Caco-2 (cell line): ENCODE measurements at regions not wholly inside any gene's neighbourhood (a gene's known extent, or its start where the extent isn't known, plus 50 kb on each side); places are given as distances from the start of the nearest gene placed in this dataset.
"Not testable (repeated sequence)": the region's sequence is repeated elsewhere in the genome, so short reads cannot be mapped to it uniquely, and the experiment has no call there.

Experiments used
- BruUV-seq: library from RNA; stranded (reverse); fragments of 400-500 nt; replicated peaks from 2 replicates; lab custom pipeline; 2021; lab: Mats Ljungman, UMichigan
- CTCF ChIA-PET: fragments of 300-600 bp; sonication (Branson Sonifier 250); formaldehyde crosslinking; loops from one replicate; lab custom pipeline; 2022; ENCODE audit warnings: antibody characterized with exemption; lab: Charles Lee
- POLR2A ChIA-PET: fragments of 300-600 bp; sonication (Branson Sonifier 250); formaldehyde crosslinking; loops from one replicate; lab custom pipeline; 2022; ENCODE audit warnings: antibody characterized with exemption; lab: Charles Lee
- DNase-seq, 2 experiments: peaks; one replicate each; pipeline versions ENCODE4 v3.0.0 to v3.0.0-alpha.2; 2020 to 2022
- H3K27me3 ChIP-seq: replicated peaks from 2 replicates; pipeline ENCODE4 v1.6.0; 2011; ENCODE audit warnings: low read length; ENCODE audit not compliant: control insufficient read depth, insufficient read depth
- H3K36me3 ChIP-seq: 2 replicates; pipeline ENCODE4 v1.5.1; 2011; ENCODE audit warnings: low read length; ENCODE audit not compliant: control insufficient read depth, insufficient read depth
- H3K4me1 ChIP-seq: fragments of 250-450 bp; sonication (Bioruptor Pico); 2 replicates; pipeline ENCODE4 v1.5.1; 2020; ENCODE audit warnings: mild to moderate bottlenecking
- H3K4me3 ChIP-seq: 2 replicates; pipeline ENCODE4 v1.5.1; 2011; ENCODE audit warnings: low read depth, mild to moderate bottlenecking, control low read depth, low read length
- H3K9me3 ChIP-seq: fragments of 250-450 bp; sonication (Bioruptor Pico); 2 replicates; pipeline ENCODE4 v1.5.1; 2020; ENCODE audit warnings: mild to moderate bottlenecking, moderate library complexity
- H3K27ac Mint-ChIP-seq: one replicate; pipeline ENCODE4 v1.8.0; 2022; ENCODE audit warnings: mixed read lengths; ENCODE audit not compliant: unreplicated experiment
- H3K27me3 Mint-ChIP-seq: one replicate; pipeline ENCODE4 v1.8.0; 2022; ENCODE audit warnings: mixed read lengths; ENCODE audit not compliant: insufficient read depth, unreplicated experiment
- H3K36me3 Mint-ChIP-seq: one replicate; pipeline ENCODE4 v1.8.0; 2022; ENCODE audit warnings: mild to moderate bottlenecking, mixed read lengths; ENCODE audit not compliant: insufficient read depth, unreplicated experiment
- H3K4me1 Mint-ChIP-seq: one replicate; pipeline ENCODE4 v1.8.0; 2022; ENCODE audit warnings: low read depth, mixed read lengths; ENCODE audit not compliant: unreplicated experiment
- H3K4me3 Mint-ChIP-seq: one replicate; pipeline ENCODE4 v1.8.0; 2022; ENCODE audit warnings: mild to moderate bottlenecking, moderate library complexity, mixed read lengths; ENCODE audit not compliant: unreplicated experiment
- H3K9me3 Mint-ChIP-seq: one replicate; pipeline ENCODE4 v1.8.0; 2022; ENCODE audit warnings: mixed read lengths; ENCODE audit not compliant: unreplicated experiment
- CTCF ChIP-seq, 2 experiments: fragments of 200-600 bp in 1 of 2; IDR thresholded peaks; 1 replicate in 1 of 2; 2 replicates in 1 of 2; pipeline versions ENCODE4 v1.5.1 to v1.8.0; 2011 to 2022; ENCODE audit warnings: antibody characterized with exemption in 1 of 2, control low read depth in 1 of 2, inconsistent platforms in 1 of 2, low read depth in 1 of 2, low read length in 1 of 2, mild to moderate bottlenecking in 1 of 2, moderate library complexity in 1 of 2; ENCODE audit not compliant: insufficient read depth in 1 of 2, severe bottlenecking in 1 of 2, unreplicated experiment in 1 of 2
- intact Hi-C: fragments of 100-400 bp; cut with micrococcal nuclease; formaldehyde crosslinking; loops from one replicate; pipeline ENCODE4 v1.10.0; 2022; ENCODE audit not compliant: unreplicated experiment

- no peaks in the 10 kb centered on the region for H3K4me1 Mint-ChIP-seq
- H3K36me3 ChIP-seq: no peaks in the 10 kb centered on the region
- H3K36me3 Mint-ChIP-seq: no peaks in the 10 kb centered on the region
- BruUV-seq: no TSS peak
- H3K27me3 ChIP-seq: no peaks in the 10 kb centered on the region
- H3K9me3 ChIP-seq: no peaks in the 10 kb centered on the region
- intact Hi-C loops: no loop called here
- no peak overlapping the region for H3K27ac Mint-ChIP-seq
- peaks cover 19% of the 10 kb centered on the region for H3K27me3 Mint-ChIP-seq
- no peak for DNase-seq
- TF ChIP-seq CTCF (IDR thresholded peaks at IDR 0.05; ENCODE audit: insufficient read depth in 1 of 2, low read depth in 1 of 2, low read length in 1 of 2, severe bottlenecking in 1 of 2, unreplicated experiment in 1 of 2): no peak
- CTCF ChIA-PET: no interaction called here
- no peak overlapping the region for H3K4me3 Mint-ChIP-seq
- POLR2A ChIA-PET: no interaction called here
- no peaks in the 10 kb centered on the region for H3K9me3 Mint-ChIP-seq
- H3K4me3 ChIP-seq: no peak overlapping the region
- H3K4me1 ChIP-seq: no peaks in the 10 kb centered on the region
Measured at GRCh38 chr9:85479305-85479704, 262.4 kb downstream of the AGTPBP1 start.

GRCh38 chr9:85478847-85479246, 262.9 kb downstream of the AGTPBP1 start:
- Mint-ChIP-seq H3K4me1 (no peaks in the 10 kb centered on the region), H3K9me3 (no peaks in the 10 kb centered on the region), H3K27ac (no peak overlapping the region), H3K36me3 (no peaks in the 10 kb centered on the region), H3K27me3 (peaks cover 19% of the 10 kb centered on the region), H3K4me3 (no peak overlapping the region)
- no peak overlapping the region for H3K4me3 ChIP-seq
- no peaks in the 10 kb centered on the region for H3K27me3 ChIP-seq
- no peak for TF ChIP-seq CTCF (IDR thresholded peaks at IDR 0.05; ENCODE audit: insufficient read depth in 1 of 2, low read depth in 1 of 2, low read length in 1 of 2, severe bottlenecking in 1 of 2, unreplicated experiment in 1 of 2)
- ChIA-PET POLR2A (no interaction called here), CTCF (no interaction called here)
- DNase-seq: no peak
- BruUV-seq: no TSS peak
- no peaks in the 10 kb centered on the region for H3K9me3 ChIP-seq
- no peaks in the 10 kb centered on the region for H3K4me1 ChIP-seq
- intact Hi-C loops: no loop called here
- H3K36me3 ChIP-seq: no peaks in the 10 kb centered on the region

DNA sequence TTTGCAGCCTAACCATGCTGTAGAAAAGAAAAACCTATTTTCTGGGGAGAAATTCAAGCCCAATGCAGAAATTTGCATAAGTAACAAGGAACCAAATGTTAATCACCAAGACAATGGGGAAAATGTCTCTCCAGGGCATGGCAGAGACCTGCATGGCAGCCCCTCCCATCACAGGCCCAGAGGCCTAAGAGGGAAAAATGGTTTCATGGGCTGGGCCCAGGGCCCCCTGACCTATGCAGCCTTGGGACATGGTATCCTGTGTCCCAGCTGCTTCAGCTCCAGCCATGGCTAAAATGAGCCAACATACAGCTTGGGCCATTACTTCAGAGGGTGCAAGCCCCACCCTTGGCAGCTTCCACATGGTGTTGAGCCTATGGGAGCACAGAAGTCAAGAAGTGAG, 266.9 kb downstream of the AGTPBP1 start:
- POLR2A ChIA-PET, CTCF ChIA-PET: not testable (repeated sequence)

DNA sequence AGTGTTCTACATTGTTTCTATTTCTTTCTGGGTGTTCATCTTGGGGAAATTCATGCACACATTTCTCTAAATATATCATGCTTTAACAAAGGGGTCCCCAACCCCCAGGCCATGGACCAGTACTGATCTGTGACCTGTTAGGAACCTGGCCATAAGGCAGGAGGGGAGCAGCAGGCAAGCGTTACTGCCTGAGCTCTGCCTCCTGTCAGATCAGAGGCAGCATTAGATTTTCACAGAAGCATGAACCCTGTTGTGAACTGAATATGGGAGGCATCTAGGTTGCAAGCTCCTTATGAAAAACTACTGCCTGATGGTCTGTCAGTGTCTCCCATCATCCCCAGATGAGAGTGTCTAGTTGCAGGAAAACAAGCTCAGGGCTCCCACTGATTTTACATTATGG, 270.0 kb downstream of the AGTPBP1 start:
- H3K27me3 Mint-ChIP-seq: no peaks in the 10 kb centered on the region
- H3K27ac Mint-ChIP-seq: no peak overlapping the region

More for the DNA sequence above, 266.9 kb downstream of the AGTPBP1 start:
- H3K4me3 ChIP-seq, H3K27me3 Mint-ChIP-seq, DNase-seq, H3K4me1 ChIP-seq, intact Hi-C loops, H3K27ac Mint-ChIP-seq, H3K36me3 ChIP-seq, H3K9me3 Mint-ChIP-seq, BruUV-seq, H3K4me3 Mint-ChIP-seq, H3K36me3 Mint-ChIP-seq, H3K4me1 Mint-ChIP-seq, H3K9me3 ChIP-seq, H3K27me3 ChIP-seq: not testable (repeated sequence)

More for the DNA sequence above, 270.0 kb downstream of the AGTPBP1 start:
- no peaks in the 10 kb centered on the region for H3K36me3 Mint-ChIP-seq
- H3K9me3 Mint-ChIP-seq: no peaks in the 10 kb centered on the region
- Histone ChIP-seq H3K36me3 (no peaks in the 10 kb centered on the region), H3K9me3 (no peaks in the 10 kb centered on the region), H3K4me1 (no peaks in the 10 kb centered on the region), H3K27me3 (no peaks in the 10 kb centered on the region), H3K4me3 (no peak overlapping the region)
- intact Hi-C loops: no loop called here
- POLR2A ChIA-PET: no interaction called here
- no peak overlapping the region for H3K4me3 Mint-ChIP-seq
- H3K4me1 Mint-ChIP-seq: no peaks in the 10 kb centered on the region
- no TSS peak for BruUV-seq
- TF ChIP-seq CTCF (IDR thresholded peaks at IDR 0.05; ENCODE audit: insufficient read depth in 1 of 2, low read depth in 1 of 2, low read length in 1 of 2, severe bottlenecking in 1 of 2, unreplicated experiment in 1 of 2): no peak
- CTCF ChIA-PET: no interaction called here
- no peak for DNase-seq
